ENCODE measurements at regions not wholly inside any gene's neighbourhood (a gene's known extent, or its start where the extent isn't known, plus 50 kb on each side); places are given as distances from the start of the nearest gene placed in this dataset.

- DNase-seq (ENCODE audit: low spot score), result no peak
Observed at GRCh38 chr4:175947117-175947722, 118.4 kb upstream of the WDR17 start.

GRCh38 chr4:175951794-175952193 is 113.8 kb upstream of the WDR17 start:
- no peak for DNase-seq (ENCODE audit: low spot score)

GRCh38 chr4:175953116-175953515 is 112.5 kb upstream of the WDR17 start:
- no peak for DNase-seq (ENCODE audit: low spot score)

- DNase-seq (ENCODE audit: low spot score), result no peak
Observed at GRCh38 chr4:175953960-175954521, 111.6 kb upstream of the WDR17 start.

DNA sequence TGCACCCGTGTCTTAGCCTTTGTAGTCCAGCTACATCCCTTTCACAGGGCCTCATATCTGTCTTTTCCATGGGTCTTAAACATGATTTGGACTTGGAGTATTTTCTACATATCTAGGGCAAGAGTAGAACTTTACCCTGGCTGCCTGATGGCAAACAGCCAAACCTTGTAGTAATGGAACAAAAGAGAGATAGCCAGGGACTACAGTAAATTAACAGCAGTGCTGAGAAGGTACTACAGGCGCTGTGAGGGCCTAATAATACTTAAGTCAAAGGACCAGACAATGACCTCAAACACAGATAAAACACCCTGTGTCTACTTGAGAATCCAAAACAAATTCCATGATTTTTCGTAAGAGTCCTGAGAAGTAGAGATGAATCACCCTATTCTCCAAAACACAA is 111.0 kb upstream of the WDR17 start:
- DNase-seq (ENCODE audit: low spot score), result no peak

- no peak for DNase-seq (ENCODE audit: low spot score)
Observed at GRCh38 chr4:175961604-175962003, 104.0 kb upstream of the WDR17 start.

DNA sequence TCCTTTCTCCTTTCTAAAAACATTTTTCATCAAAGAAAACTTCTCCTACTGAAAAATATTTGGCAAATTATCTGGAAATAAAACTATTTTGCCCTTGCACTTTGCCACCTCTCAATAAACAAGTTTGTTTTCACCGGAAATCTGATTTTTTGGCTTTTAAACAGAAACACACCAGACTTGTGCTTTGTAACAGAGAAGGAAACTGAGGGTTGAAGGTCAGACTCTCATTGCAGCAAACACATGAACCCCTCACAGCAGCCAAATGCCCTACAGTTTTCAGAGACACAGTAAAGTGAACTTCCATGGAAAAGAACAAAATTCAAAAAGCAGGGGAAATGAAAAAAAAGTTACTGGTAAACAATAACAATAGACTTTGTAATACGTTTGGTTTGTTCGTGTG is 95.6 kb upstream of the WDR17 start:
- DNase-seq (ENCODE audit: low spot score), result no peak

GRCh38 chr4:175970724-175971123 is 94.9 kb upstream of the WDR17 start:
- DNase-seq (ENCODE audit: low spot score), result no peak

GRCh38 chr4:175971388-175972179 is 94.1 kb upstream of the WDR17 start:
- DNase-seq (ENCODE audit: low spot score), result peak; percentile 11

DNA sequence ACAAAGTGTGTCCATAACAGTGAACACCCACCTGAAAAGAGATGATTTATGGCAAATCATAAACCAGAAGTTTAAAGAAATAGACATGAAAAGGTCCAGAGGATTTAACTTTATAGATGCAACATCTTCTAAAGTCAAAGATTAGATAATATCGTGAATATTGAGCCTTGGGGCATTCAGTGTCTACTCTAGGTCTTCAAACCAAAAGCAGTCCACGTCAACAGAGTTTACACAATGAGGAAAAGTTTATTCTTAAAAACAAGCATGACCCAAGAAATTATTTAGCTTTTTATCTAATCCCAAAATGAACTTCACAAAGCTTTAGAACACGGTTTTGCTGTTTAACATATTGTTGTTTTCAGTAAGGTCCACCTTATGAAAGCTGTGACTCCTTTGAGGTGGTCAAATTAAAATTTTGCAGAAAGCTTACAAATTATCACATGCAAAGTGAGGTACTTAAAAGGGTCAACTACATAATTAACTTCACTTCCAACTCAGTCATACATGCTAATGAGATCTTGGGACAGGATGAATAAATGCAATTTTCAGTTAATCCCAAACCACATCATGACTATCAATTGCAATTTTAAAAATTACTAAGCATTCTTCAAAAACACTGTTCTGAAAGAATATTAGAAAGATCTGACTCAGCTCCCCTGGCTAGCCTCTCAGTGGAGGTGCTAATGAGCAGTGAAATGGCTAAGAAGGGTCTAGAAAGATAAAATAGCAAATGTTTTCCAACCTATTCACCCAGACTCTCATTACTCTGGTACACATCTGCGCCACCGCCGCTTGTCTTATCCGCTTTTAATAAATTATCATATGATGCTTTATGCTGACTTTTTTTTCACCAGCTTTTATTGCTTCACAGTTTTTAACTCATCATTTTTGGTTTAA is 92.4 kb upstream of the WDR17 start:
- no peak for DNase-seq (ENCODE audit: low spot score)

DNA sequence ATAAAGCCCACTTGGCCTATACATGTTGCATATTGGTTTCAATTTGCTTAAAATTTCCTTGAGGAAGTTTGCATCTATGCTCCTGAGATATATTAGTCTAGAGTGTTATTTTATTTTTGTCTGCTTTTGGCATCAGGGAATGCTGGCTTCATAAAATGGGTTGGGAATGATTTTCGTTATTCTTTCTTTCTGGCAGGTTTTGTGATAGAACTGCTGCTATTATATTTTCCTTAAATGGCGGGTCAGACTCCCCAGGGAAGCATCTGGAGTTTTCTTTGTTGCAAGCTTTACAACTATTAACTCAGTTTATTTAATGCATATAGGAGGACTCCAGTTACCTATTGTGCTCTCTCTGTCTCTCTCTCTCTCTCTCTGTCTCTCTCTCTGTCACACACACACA is 82.0 kb upstream of the WDR17 start:
- DNase-seq (ENCODE audit: low spot score), result no peak

DNA sequence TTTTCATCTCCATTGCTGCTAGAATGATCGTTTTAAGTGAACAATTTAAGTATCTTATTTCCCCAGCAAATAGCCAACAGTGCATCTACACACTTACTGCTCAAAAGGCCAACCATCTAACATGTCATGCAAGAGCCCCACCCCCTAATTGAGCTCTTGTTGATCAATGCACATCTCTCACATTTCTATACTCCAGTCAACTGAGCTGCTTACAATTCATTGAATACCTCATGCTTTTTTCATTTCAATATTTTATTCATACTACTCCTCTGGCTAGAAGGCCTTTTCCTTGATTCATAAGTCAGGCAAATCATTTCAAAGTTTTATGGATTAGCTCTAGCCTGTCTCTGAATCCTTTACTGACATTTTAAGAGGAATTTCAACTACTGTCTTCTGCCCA is 79.0 kb upstream of the WDR17 start:
- no peak for DNase-seq (ENCODE audit: low spot score)

DNA sequence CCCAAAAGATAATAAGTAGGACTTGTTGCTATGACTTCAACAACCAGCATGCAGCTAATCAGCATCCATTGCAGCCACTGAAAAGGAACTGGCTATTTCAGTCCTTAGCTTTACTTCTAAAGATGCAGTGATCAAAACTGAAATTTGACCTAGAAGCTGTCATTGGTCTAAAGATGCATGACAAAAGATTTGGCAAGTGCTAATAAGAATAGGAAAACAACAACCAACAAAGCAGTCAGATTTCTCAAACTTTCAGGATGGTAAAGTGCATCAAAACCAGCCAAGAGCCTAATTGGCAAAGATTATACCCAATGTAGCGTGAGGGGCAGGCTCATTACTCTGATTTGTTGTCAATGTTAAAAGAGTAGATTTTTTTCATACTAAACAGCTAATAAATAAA is 77.1 kb upstream of the WDR17 start:
- no peak for DNase-seq (ENCODE audit: low spot score)

GRCh38 chr4:175996206-175996605 is 69.4 kb upstream of the WDR17 start:
- DNase-seq (ENCODE audit: low spot score), result no peak

DNA sequence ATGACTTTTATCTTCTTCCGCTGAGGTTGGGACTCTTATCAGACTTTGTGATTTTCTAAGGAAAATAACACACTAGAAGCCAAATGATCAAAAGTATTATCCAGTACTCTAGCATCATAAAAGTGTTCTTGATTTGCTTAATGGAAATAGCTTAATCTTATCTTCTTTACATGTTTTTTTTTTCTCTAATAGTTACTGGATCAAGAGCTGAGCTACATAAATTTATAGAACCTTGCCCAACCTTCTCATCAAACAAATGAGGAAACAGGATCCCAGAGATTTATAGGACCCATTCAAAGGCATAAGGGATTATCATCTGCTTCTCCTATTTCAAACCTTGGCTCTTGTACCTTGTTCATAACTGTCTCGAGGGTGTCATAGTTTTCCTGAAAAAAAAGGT is 68.3 kb upstream of the WDR17 start:
- DNase-seq (ENCODE audit: low spot score), result no peak

DNA sequence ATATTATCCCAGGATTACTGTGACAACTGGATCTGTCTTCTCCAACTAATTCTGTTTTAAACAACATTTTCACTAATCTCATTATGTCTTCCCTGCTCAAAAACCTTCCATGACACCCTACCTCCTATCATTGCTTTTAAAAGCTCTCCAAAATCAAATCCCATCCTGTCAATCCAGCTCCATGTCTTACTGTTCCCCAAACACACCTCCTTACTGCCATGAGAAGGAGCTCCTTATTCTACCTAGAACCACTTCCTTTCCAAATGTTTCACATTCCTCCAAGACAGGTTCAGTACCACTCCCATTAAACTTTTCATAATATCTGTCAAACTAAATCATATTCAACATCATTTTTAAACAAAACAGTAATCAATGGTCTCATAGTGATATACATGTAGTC is 66.9 kb upstream of the WDR17 start:
- DNase-seq (ENCODE audit: low spot score), result no peak

DNA sequence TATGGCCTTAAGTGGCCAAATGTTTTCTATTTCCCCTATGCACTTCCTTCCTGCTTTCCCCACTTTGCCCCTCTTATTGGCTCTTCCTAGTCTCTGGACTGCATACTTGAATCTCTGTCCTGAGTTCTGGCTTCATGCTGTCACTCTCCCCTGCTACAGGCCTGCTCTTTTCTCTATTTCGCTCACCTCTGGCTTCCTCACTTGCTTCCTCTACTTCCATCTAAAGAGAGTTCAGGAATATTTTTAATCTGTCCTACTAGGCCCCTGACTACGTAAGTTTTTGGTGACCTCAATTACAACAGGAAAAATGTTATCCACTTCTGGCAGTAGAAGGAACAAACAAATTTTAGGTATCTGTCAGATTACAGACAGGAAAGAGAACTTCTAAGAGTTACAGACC is 65.7 kb upstream of the WDR17 start:
- DNase-seq (ENCODE audit: low spot score), result no peak

- DNase-seq (ENCODE audit: low spot score), result peak; percentile 22
Observed at GRCh38 chr4:176001151-176002006, 64.3 kb upstream of the WDR17 start.

- DNase-seq (ENCODE audit: low spot score), result peak; percentile 49
Observed at GRCh38 chr4:176002007-176002613, 63.5 kb upstream of the WDR17 start.

GRCh38 chr4:176005766-176006165 is 59.9 kb upstream of the WDR17 start:
- no peak for DNase-seq (ENCODE audit: low spot score)

GRCh38 chr4:176009254-176009653 is 56.4 kb upstream of the WDR17 start:
- DNase-seq (ENCODE audit: low spot score), result no peak
